ENCODE measurements at regions not wholly inside any gene's neighbourhood (a gene's known extent, or its start where the extent isn't known, plus 50 kb on each side); places are given as distances from the start of the nearest gene placed in this dataset.
"Not testable (repeated sequence)": the region's sequence is repeated elsewhere in the genome, so short reads cannot be mapped to it uniquely, and the experiment has no call there.

DNA sequence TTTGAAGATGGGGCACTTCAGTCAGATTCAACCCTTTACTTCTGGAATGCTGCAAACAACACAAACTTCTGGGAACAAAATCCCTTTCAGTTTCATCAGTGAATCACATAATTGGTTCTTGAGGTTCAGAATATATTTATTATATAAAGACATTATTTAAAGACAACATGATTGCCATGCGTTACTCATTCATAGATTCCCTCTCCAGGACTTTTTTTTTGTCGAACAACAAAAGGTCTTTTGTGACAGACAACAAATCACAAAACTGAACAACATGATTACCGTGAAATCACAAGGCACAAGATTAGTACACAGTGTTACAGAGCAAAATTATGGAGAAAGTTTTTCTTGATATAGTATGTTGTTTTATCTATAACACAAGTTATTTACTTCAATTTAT, 1815.0 kb downstream of the NCAM2 start:
- H3K27me3 ChIP-seq (replicated peaks; ENCODE audit: control insufficient read depth, insufficient read depth, low read length, poor library complexity, severe bottlenecking), result no peaks in the 10 kb centered on the region
- no peak overlapping the region for H3K4me3 ChIP-seq (ENCODE audit: insufficient read depth, low read depth, low read length, poor library complexity, severe bottlenecking)
- H3K9me3 ChIP-seq (ENCODE audit: control insufficient read depth, low read length), result no peaks in the 10 kb centered on the region
- no peaks in the 10 kb centered on the region for H3K4me1 ChIP-seq (ENCODE audit: control insufficient read depth, insufficient read depth, low read length, poor library complexity, severe bottlenecking)
- DNase-seq, result no peak
- no peaks in the 10 kb centered on the region for H3K36me3 ChIP-seq (ENCODE audit: control insufficient read depth, insufficient read depth, low read length)
- H3K27ac ChIP-seq (ENCODE audit: insufficient read depth, low read length, poor library complexity, severe bottlenecking), result no peak overlapping the region

DNA sequence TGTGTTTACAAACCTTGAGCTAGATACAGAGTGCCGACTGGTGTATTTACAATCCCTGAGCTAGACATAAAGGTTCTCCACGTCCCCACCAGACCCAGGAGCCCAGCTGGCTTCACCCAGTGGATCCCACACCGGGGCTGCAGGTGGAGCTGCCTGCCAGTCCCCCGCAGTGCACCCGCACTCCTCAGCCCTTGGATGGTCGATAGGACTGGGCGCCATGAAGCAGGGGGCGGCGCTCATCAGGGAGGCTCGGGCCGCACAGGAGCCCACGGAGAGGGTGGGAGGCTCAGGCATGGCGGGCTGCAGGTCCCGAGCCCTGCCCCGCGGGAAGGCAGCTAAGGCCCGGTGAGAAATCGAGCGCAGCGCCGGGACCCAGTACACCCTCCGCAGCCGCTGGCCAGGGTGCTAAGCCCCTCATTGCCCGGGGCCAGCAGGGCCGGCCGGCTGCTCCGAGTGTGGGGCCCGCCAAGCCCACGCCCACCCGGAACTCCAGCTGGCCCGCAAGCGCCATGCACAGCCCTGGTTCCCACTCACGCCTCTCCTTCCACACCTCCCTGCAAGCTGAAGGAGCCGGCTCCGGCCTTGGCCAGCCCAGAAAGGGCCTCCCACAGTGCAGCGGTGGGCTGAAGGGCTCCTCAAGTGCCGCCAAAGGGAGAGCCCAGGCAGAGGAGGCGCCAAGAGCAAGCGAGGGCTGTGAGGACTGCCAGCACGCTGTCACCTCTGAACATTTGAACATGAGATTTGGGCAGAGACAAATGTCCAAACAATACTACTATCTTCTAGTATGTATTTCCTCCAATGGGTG, 1820.7 kb downstream of the NCAM2 start:
- H3K27ac ChIP-seq (ENCODE audit: insufficient read depth, low read length, poor library complexity, severe bottlenecking); H3K27me3 ChIP-seq (replicated peaks; ENCODE audit: control insufficient read depth, insufficient read depth, low read length, poor library complexity, severe bottlenecking); H3K4me1 ChIP-seq (ENCODE audit: control insufficient read depth, insufficient read depth, low read length, poor library complexity, severe bottlenecking); H3K9me3 ChIP-seq (ENCODE audit: control insufficient read depth, low read length); H3K36me3 ChIP-seq (ENCODE audit: control insufficient read depth, insufficient read depth, low read length); H3K4me3 ChIP-seq (ENCODE audit: insufficient read depth, low read depth, low read length, poor library complexity, severe bottlenecking); DNase-seq: not testable (repeated sequence)

DNA sequence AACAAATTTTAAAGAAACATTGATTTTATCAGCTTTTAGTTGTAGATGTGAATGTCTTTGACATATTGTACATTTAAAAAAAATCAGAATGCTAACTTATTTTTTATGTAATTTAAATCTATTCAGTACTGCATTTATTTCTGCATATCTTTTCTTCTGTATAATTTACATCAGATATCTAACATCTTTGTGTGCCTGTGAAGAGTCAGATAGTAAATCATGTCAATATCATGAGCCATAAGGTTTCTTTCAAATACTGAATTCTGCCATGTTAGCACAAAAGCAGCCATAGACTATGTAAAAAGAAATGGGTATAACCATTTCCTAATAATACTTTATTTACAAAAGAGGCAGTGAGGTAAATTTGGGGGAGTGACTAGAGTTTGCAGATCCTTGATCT, 1829.2 kb downstream of the NCAM2 start:
- Histone ChIP-seq H3K27ac (ENCODE audit: insufficient read depth, low read length, poor library complexity, severe bottlenecking) (no peak overlapping the region), H3K36me3 (ENCODE audit: control insufficient read depth, insufficient read depth, low read length) (no peaks in the 10 kb centered on the region), H3K27me3 (replicated peaks; ENCODE audit: control insufficient read depth, insufficient read depth, low read length, poor library complexity, severe bottlenecking) (no peaks in the 10 kb centered on the region), H3K4me3 (ENCODE audit: insufficient read depth, low read depth, low read length, poor library complexity, severe bottlenecking) (no peak overlapping the region), H3K9me3 (ENCODE audit: control insufficient read depth, low read length) (no peaks in the 10 kb centered on the region), H3K4me1 (ENCODE audit: control insufficient read depth, insufficient read depth, low read length, poor library complexity, severe bottlenecking) (no peaks in the 10 kb centered on the region)
- no peak for DNase-seq

DNA sequence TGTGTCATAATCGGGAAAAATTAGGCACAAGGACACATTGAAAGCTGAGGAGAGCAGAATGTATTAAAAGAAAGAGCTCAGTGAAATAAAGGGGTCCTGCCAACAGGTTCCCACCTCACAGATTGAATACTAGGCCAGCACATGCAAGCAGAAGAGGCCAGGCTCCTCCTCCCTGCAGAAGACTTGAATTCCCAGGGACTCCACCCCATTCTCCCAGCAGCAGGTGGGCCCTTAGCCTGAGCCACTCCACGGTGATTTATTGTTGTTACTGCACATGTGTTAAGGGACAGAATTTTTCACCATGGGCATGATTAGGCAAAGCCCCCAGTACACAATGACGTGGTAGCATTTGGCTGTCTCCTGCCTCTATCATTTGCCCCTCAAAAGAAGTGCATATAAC, 1844.7 kb downstream of the NCAM2 start:
- Histone ChIP-seq H3K27me3 (replicated peaks; ENCODE audit: control insufficient read depth, insufficient read depth, low read length, poor library complexity, severe bottlenecking) (no peaks in the 10 kb centered on the region), H3K27ac (ENCODE audit: insufficient read depth, low read length, poor library complexity, severe bottlenecking) (no peak overlapping the region), H3K4me1 (ENCODE audit: control insufficient read depth, insufficient read depth, low read length, poor library complexity, severe bottlenecking) (no peaks in the 10 kb centered on the region), H3K36me3 (ENCODE audit: control insufficient read depth, insufficient read depth, low read length) (no peaks in the 10 kb centered on the region), H3K9me3 (ENCODE audit: control insufficient read depth, low read length) (no peaks in the 10 kb centered on the region), H3K4me3 (ENCODE audit: insufficient read depth, low read depth, low read length, poor library complexity, severe bottlenecking) (no peak overlapping the region)
- DNase-seq, result no peak

DNA sequence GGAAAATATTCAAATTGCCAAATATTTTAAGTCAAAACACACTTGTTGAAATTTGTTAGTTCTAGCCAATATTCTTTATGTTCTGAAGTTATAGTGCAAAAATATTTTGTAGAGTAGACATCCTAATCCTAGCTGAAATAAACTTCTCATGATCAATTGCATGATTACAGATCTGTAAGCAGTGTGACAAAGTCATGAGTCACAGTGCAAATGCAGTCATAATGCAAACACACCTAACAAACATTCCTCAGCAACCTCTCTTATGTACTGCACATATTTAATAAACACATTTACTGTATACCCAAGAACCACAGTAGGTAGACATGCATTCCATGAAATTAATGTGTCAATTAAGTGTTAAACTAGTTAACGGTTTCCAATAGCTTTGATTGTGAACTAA, 1857.4 kb downstream of the NCAM2 start:
- Histone ChIP-seq H3K4me1 (ENCODE audit: control insufficient read depth, insufficient read depth, low read length, poor library complexity, severe bottlenecking) (no peaks in the 10 kb centered on the region), H3K27ac (ENCODE audit: insufficient read depth, low read length, poor library complexity, severe bottlenecking) (no peak overlapping the region), H3K36me3 (ENCODE audit: control insufficient read depth, insufficient read depth, low read length) (no peaks in the 10 kb centered on the region), H3K9me3 (ENCODE audit: control insufficient read depth, low read length) (no peaks in the 10 kb centered on the region), H3K27me3 (replicated peaks; ENCODE audit: control insufficient read depth, insufficient read depth, low read length, poor library complexity, severe bottlenecking) (no peaks in the 10 kb centered on the region), H3K4me3 (ENCODE audit: insufficient read depth, low read depth, low read length, poor library complexity, severe bottlenecking) (no peak overlapping the region)
- no peak for DNase-seq

DNA sequence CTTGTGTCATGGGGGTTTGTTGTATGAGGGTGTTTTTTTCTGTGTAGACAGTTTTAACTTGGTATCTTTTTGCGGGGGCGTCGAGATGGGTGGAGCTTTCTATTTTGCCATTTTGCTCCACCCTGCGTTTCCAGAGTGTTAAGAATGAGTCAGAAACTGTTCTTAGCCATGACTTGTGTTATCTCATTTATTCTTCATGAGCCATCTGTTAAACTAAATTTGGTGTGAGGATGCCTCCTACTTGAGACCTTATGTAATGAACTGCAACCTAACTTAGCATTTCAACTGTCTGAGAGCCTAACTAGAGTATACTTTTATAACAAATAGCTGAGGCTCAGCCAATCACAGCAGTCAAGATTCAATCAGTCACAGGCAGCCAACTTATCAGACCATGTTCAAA, 1873.5 kb downstream of the NCAM2 start:
- DNase-seq, result no peak
- Histone ChIP-seq H3K9me3 (ENCODE audit: control insufficient read depth, low read length) (no peaks in the 10 kb centered on the region), H3K27ac (ENCODE audit: insufficient read depth, low read length, poor library complexity, severe bottlenecking) (no peak overlapping the region), H3K4me1 (ENCODE audit: control insufficient read depth, insufficient read depth, low read length, poor library complexity, severe bottlenecking) (no peaks in the 10 kb centered on the region), H3K36me3 (ENCODE audit: control insufficient read depth, insufficient read depth, low read length) (no peaks in the 10 kb centered on the region), H3K4me3 (ENCODE audit: insufficient read depth, low read depth, low read length, poor library complexity, severe bottlenecking) (no peak overlapping the region), H3K27me3 (replicated peaks; ENCODE audit: control insufficient read depth, insufficient read depth, low read length, poor library complexity, severe bottlenecking) (no peaks in the 10 kb centered on the region)

DNA sequence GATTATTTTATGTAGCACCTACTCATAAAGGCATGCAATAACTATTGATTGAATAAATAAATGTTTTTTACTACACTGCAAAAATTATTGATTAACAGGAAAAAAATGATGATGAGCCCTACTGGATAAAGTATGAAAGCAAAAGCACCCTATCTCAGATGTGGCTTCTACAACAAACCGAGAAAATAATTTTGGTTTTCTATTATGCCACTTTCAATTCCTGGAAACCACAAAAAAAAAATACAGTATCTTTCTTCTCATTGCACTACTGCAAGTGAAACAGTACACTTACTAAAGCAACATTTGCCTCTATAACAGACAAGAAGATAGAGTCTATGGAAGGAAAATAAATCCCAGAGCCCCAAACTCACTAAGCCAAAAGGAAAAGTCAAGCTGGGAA, 1882.4 kb downstream of the NCAM2 start:
- Histone ChIP-seq H3K9me3 (ENCODE audit: control insufficient read depth, low read length) (no peaks in the 10 kb centered on the region), H3K4me1 (ENCODE audit: control insufficient read depth, insufficient read depth, low read length, poor library complexity, severe bottlenecking) (no peaks in the 10 kb centered on the region), H3K27ac (ENCODE audit: insufficient read depth, low read length, poor library complexity, severe bottlenecking) (no peak overlapping the region), H3K27me3 (replicated peaks; ENCODE audit: control insufficient read depth, insufficient read depth, low read length, poor library complexity, severe bottlenecking) (no peaks in the 10 kb centered on the region), H3K4me3 (ENCODE audit: insufficient read depth, low read depth, low read length, poor library complexity, severe bottlenecking) (no peak overlapping the region), H3K36me3 (ENCODE audit: control insufficient read depth, insufficient read depth, low read length) (no peaks in the 10 kb centered on the region)
- no peak for DNase-seq

- Histone ChIP-seq H3K27ac (ENCODE audit: insufficient read depth, low read length, poor library complexity, severe bottlenecking) (no peak overlapping the region), H3K36me3 (ENCODE audit: control insufficient read depth, insufficient read depth, low read length) (no peaks in the 10 kb centered on the region), H3K27me3 (replicated peaks; ENCODE audit: control insufficient read depth, insufficient read depth, low read length, poor library complexity, severe bottlenecking) (no peaks in the 10 kb centered on the region), H3K4me1 (ENCODE audit: control insufficient read depth, insufficient read depth, low read length, poor library complexity, severe bottlenecking) (no peaks in the 10 kb centered on the region), H3K4me3 (ENCODE audit: insufficient read depth, low read depth, low read length, poor library complexity, severe bottlenecking) (no peak overlapping the region), H3K9me3 (ENCODE audit: control insufficient read depth, low read length) (no peaks in the 10 kb centered on the region)
- DNase-seq, result no peak
Observed at GRCh38 chr21:22881131-22881530, 1882.9 kb downstream of the NCAM2 start.

GRCh38 chr21:22885079-22885478, 1886.9 kb downstream of the NCAM2 start:
- Histone ChIP-seq H3K27ac (ENCODE audit: insufficient read depth, low read length, poor library complexity, severe bottlenecking) (no peak overlapping the region), H3K9me3 (ENCODE audit: control insufficient read depth, low read length) (no peaks in the 10 kb centered on the region), H3K4me3 (ENCODE audit: insufficient read depth, low read depth, low read length, poor library complexity, severe bottlenecking) (no peak overlapping the region), H3K4me1 (ENCODE audit: control insufficient read depth, insufficient read depth, low read length, poor library complexity, severe bottlenecking) (no peaks in the 10 kb centered on the region), H3K27me3 (replicated peaks; ENCODE audit: control insufficient read depth, insufficient read depth, low read length, poor library complexity, severe bottlenecking) (no peaks in the 10 kb centered on the region), H3K36me3 (ENCODE audit: control insufficient read depth, insufficient read depth, low read length) (no peaks in the 10 kb centered on the region)
- DNase-seq, result no peak

DNA sequence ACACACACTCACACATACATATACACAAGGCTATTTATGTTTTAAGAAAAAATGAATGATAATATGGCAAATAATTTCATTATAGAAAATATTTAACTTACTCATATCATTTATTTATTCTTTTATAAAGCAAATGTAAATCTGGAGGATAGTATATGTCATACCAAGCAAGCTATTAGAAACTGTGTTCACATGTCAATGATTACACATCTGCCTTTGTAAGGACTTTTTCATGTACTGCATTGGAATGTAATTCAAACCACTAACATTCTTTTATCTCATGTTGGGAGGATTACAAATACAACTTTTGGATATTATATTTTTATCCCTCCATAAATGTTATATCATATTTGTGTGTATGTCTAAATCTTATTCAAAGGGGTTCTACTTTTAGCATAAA, 1887.4 kb downstream of the NCAM2 start:
- Histone ChIP-seq H3K36me3 (ENCODE audit: control insufficient read depth, insufficient read depth, low read length) (no peaks in the 10 kb centered on the region), H3K4me1 (ENCODE audit: control insufficient read depth, insufficient read depth, low read length, poor library complexity, severe bottlenecking) (no peaks in the 10 kb centered on the region), H3K9me3 (ENCODE audit: control insufficient read depth, low read length) (no peaks in the 10 kb centered on the region), H3K27me3 (replicated peaks; ENCODE audit: control insufficient read depth, insufficient read depth, low read length, poor library complexity, severe bottlenecking) (no peaks in the 10 kb centered on the region), H3K27ac (ENCODE audit: insufficient read depth, low read length, poor library complexity, severe bottlenecking) (no peak overlapping the region), H3K4me3 (ENCODE audit: insufficient read depth, low read depth, low read length, poor library complexity, severe bottlenecking) (no peak overlapping the region)
- DNase-seq, result no peak

All from effector memory CD4-positive, alpha-beta T cell (primary cell).